ENCODE measurements at regions not wholly inside any gene's neighbourhood (a gene's known extent, or its start where the extent isn't known, plus 50 kb on each side); places are given as distances from the start of the nearest gene placed in this dataset.
"Not testable (repeated sequence)": the region's sequence is repeated elsewhere in the genome, so short reads cannot be mapped to it uniquely, and the experiment has no call there.

- H3F3A ChIP-seq (replicated peaks; ENCODE audit: insufficient read depth); H3K9me2 ChIP-seq; H3K4me1 ChIP-seq (ENCODE audit: control insufficient read depth in 1 of 2, insufficient read depth in 2 of 2, low read depth in 1 of 2, low read length in 1 of 2); H4K20me1 ChIP-seq (ENCODE audit: insufficient read depth); H3K27ac ChIP-seq (ENCODE audit: low read depth in 2 of 2, low read length in 1 of 2); POLR2A ChIA-PET; H3K4me2 ChIP-seq; H3K4me3 ChIP-seq (ENCODE audit: low read depth in 2 of 2, low read length in 1 of 2); H3K36me3 ChIP-seq (replicated peaks in 1 of 2; ENCODE audit: control insufficient read depth in 1 of 2, insufficient read depth in 2 of 2, low read length in 1 of 2); H3K79me2 ChIP-seq (ENCODE audit: insufficient read depth); H3K9me3 ChIP-seq; CTCF ChIA-PET; H3K9ac ChIP-seq; H2AFZ ChIP-seq (ENCODE audit: low read depth); DNase-seq: not testable (repeated sequence)
- peaks cover 35% of the 10 kb centered on the region; the same call in 1 of the 2 replicates for H3K27me3 ChIP-seq (ENCODE audit: insufficient read depth)
- 9% methylated on average over 8 of the region's 8 CpGs for WGBS (ENCODE audit: low lambda C conversion rate)
These were observed 3051.6 kb downstream of the RPIA start for GRCh38 chr2:91742973-91743490.

GRCh38 chr2:91743910-91744309 lies 3052.4 kb downstream of the RPIA start:
- POLR2A ChIA-PET, DNase-seq: not testable (repeated sequence)

DNA sequence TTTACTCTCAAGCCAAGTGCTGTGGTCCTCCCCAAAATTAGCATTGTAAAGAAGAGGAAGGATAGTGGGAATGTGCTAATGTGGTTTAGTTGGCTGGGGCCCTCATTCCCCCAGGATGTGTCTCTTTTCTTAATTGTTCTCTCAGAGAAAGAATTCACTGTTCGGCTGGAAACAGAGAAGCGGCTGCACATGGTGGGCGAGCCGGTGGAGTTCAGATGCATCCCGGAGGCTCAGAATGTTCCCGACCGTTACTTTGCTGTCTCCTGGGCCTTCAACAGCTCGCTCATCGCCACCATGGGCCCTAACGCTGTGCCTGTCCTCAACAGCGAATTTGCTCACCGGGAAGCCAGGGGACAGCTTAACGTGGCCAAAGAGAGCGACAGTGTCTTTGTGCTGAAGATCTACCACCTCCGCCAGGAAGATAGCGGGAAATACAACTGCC lies 3053.2 kb downstream of the RPIA start:
- not testable (repeated sequence) for H2AFZ ChIP-seq (ENCODE audit: low read depth)
- peaks cover 36% of the 10 kb centered on the region for H3K27me3 ChIP-seq (ENCODE audit: insufficient read depth)

More at GRCh38 chr2:91743910-91744309, 3052.4 kb downstream of the RPIA start:
- H3K4me3 ChIP-seq (ENCODE audit: low read depth in 2 of 2, low read length in 1 of 2); H3K9ac ChIP-seq; H3K36me3 ChIP-seq (replicated peaks in 1 of 2; ENCODE audit: control insufficient read depth in 1 of 2, insufficient read depth in 2 of 2, low read length in 1 of 2); H3K79me2 ChIP-seq (ENCODE audit: insufficient read depth); H3K9me2 ChIP-seq; H3F3A ChIP-seq (replicated peaks; ENCODE audit: insufficient read depth); H3K27ac ChIP-seq (ENCODE audit: low read depth in 2 of 2, low read length in 1 of 2); H3K9me3 ChIP-seq; H3K4me1 ChIP-seq (ENCODE audit: control insufficient read depth in 1 of 2, insufficient read depth in 2 of 2, low read depth in 1 of 2, low read length in 1 of 2); H2AFZ ChIP-seq (ENCODE audit: low read depth); H4K20me1 ChIP-seq (ENCODE audit: insufficient read depth); H3K4me2 ChIP-seq; CTCF ChIA-PET: not testable (repeated sequence)
- WGBS (ENCODE audit: low lambda C conversion rate) = 0% methylated on average over 1 of the region's 1 CpG
- H3K27me3 ChIP-seq (ENCODE audit: insufficient read depth) = peaks cover 38% of the 10 kb centered on the region

DNA sequence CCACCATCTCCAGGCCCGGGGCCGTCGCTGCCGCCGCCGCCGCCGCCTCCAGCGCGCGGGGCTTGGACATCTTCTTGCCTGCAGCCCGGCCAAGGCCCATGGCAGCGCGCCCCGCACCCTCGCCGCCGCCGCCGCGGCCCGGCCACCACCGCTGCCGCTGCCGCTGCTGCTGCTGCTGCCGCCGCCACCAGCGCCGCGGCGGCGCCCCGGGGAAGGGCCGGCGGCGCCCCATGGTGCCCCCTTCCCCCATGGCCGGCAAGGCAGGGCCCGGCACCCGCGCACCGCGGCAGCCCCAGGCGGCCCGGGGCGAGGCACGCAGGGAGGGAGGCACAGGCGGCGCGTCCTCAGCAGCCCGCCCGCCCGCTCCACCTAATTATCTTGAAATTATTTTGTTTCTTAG lies 3057.4 kb downstream of the RPIA start:
- TF ChIP-seq, protein P1, sequence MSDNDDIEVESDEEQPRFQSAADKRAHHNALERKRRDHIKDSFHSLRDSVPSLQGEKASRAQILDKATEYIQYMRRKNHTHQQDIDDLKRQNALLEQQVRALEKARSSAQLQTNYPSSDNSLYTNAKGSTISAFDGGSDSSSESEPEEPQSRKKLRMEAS (IDR thresholded peaks at IDR 0.05; ENCODE audit: low read depth) = no peak
- Histone ChIP-seq H3K27ac (ENCODE audit: low read depth in 2 of 2, low read length in 1 of 2) (no peak overlapping the region), H4K20me1 (ENCODE audit: insufficient read depth) (no peaks in the 10 kb centered on the region), H3F3A (replicated peaks; ENCODE audit: insufficient read depth) (no peaks in the 10 kb centered on the region), H3K9me2 (no peaks in the 10 kb centered on the region), H3K9me3 (no peaks in the 10 kb centered on the region), H3K4me3 (ENCODE audit: low read depth in 2 of 2, low read length in 1 of 2) (no peak overlapping the region), H3K36me3 (replicated peaks in 1 of 2; ENCODE audit: control insufficient read depth in 1 of 2, insufficient read depth in 2 of 2, low read length in 1 of 2) (no peaks in the 10 kb centered on the region), H3K4me2 (peak overlapping the region; percentile 50; the same call in 1 of the 2 replicates), H3K9ac (no peak overlapping the region), H2AFZ (ENCODE audit: low read depth) (0 out of 2 replicates have a peak overlapping the region, but pooled peaks have one; percentile 46), H3K27me3 (ENCODE audit: insufficient read depth) (peaks cover 36% of the 10 kb centered on the region), H3K79me2 (ENCODE audit: insufficient read depth) (no peaks in the 10 kb centered on the region), H3K4me1 (ENCODE audit: control insufficient read depth in 1 of 2, insufficient read depth in 2 of 2, low read depth in 1 of 2, low read length in 1 of 2) (no peaks in the 10 kb centered on the region)
- POLR2A ChIA-PET = no interaction called here
- DNase-seq = peak; percentile 40
- WGBS (ENCODE audit: low lambda C conversion rate) = 8% methylated on average over 24 of the region's 52 CpGs
- CTCF ChIA-PET = no interaction called here

More for the DNA sequence above, 3053.2 kb downstream of the RPIA start:
- H3K4me1 ChIP-seq (ENCODE audit: control insufficient read depth in 1 of 2, insufficient read depth in 2 of 2, low read depth in 1 of 2, low read length in 1 of 2); H3K9ac ChIP-seq; H3F3A ChIP-seq (replicated peaks; ENCODE audit: insufficient read depth); H3K79me2 ChIP-seq (ENCODE audit: insufficient read depth); DNase-seq; H3K4me3 ChIP-seq (ENCODE audit: low read depth in 2 of 2, low read length in 1 of 2); POLR2A ChIA-PET; H3K27ac ChIP-seq (ENCODE audit: low read depth in 2 of 2, low read length in 1 of 2); H4K20me1 ChIP-seq (ENCODE audit: insufficient read depth); H3K36me3 ChIP-seq (replicated peaks in 1 of 2; ENCODE audit: control insufficient read depth in 1 of 2, insufficient read depth in 2 of 2, low read length in 1 of 2); CTCF ChIA-PET; H3K4me2 ChIP-seq; H3K9me2 ChIP-seq; H3K9me3 ChIP-seq: not testable (repeated sequence)
- WGBS (ENCODE audit: low lambda C conversion rate) = 20% methylated on average over 4 of the region's 16 CpGs

- POLR2A ChIA-PET; H3K9ac ChIP-seq; H3K9me3 ChIP-seq; DNase-seq; H4K20me1 ChIP-seq (ENCODE audit: insufficient read depth); H3K4me1 ChIP-seq (ENCODE audit: control insufficient read depth in 1 of 2, insufficient read depth in 2 of 2, low read depth in 1 of 2, low read length in 1 of 2); H3K9me2 ChIP-seq; H3K36me3 ChIP-seq (replicated peaks in 1 of 2; ENCODE audit: control insufficient read depth in 1 of 2, insufficient read depth in 2 of 2, low read length in 1 of 2); H3K4me3 ChIP-seq (ENCODE audit: low read depth in 2 of 2, low read length in 1 of 2); H3F3A ChIP-seq (replicated peaks; ENCODE audit: insufficient read depth); H3K79me2 ChIP-seq (ENCODE audit: insufficient read depth); CTCF ChIA-PET; H3K27ac ChIP-seq (ENCODE audit: low read depth in 2 of 2, low read length in 1 of 2); H3K4me2 ChIP-seq: not testable (repeated sequence)
- 30% methylated on average over 9 of the region's 12 CpGs for WGBS (ENCODE audit: low lambda C conversion rate)
- Histone ChIP-seq H3K27me3 (ENCODE audit: insufficient read depth) (peaks cover 32% of the 10 kb centered on the region), H2AFZ (ENCODE audit: low read depth) (0 out of 2 replicates have a peak overlapping the region, but pooled peaks have one; percentile 46)
These were observed 3058.2 kb downstream of the RPIA start for GRCh38 chr2:91749665-91750064.

Data from SK-N-SH (cell line).